Vagina (tissue), 2 donors: ENCODE measurements at regions not wholly inside any gene's neighbourhood (a gene's known extent, or its start where the extent isn't known, plus 50 kb on each side); places are given as distances from the start of the nearest gene placed in this dataset.

ENCODE experiments used
- DNase-seq, 2 donors: peaks; one replicate each; pipeline ENCODE4 v3.0.0-alpha.2; 2017; ENCODE audit errors: extremely low spot score in 2 of 2
- H3K27ac ChIP-seq: fragments of 200-600 bp; sonication (generic); one replicate; pipeline ENCODE4 v1.5.1; 2019
- H3K27me3 ChIP-seq: fragments of 200-600 bp; sonication (generic); one replicate; pipeline ENCODE4 v1.5.1; 2019
- H3K36me3 ChIP-seq, 2 donors: fragments of 200-600 bp; sonication (generic); one replicate each; pipeline ENCODE4 v1.5.1; 2017 to 2019
- H3K4me1 ChIP-seq: fragments of 200-600 bp; sonication (generic); one replicate; pipeline ENCODE4 v1.5.1; 2019
- H3K4me3 ChIP-seq, 2 donors: fragments of 200-600 bp; sonication (generic); 1 replicate in 1 of 2; 2 replicates in 1 of 2; pipeline ENCODE4 v1.5.1; 2016 to 2019
- H3K9me3 ChIP-seq: fragments of 200-600 bp; sonication (generic); one replicate; pipeline ENCODE4 v1.5.1; 2019
- POLR2A ChIP-seq, 2 donors: fragments of 450-650 bp; IDR thresholded peaks; one replicate each; pipeline ENCODE4 v1.6.1; 2017; ENCODE audit warnings: antibody characterized with exemption in 2 of 2, mild to moderate bottlenecking in 2 of 2, moderate library complexity in 2 of 2
- POLR2AphosphoS5 ChIP-seq, 2 donors: sonication (generic); formaldehyde crosslinking; IDR thresholded peaks; one replicate each; pipeline ENCODE4 v1.9.0; 2017; ENCODE audit warnings: antibody characterized with exemption in 2 of 2, mild to moderate bottlenecking in 2 of 2, low read depth in 1 of 2; ENCODE audit not compliant: insufficient read depth in 1 of 2
- intact Hi-C: fragments of 100-400 bp; cut with DNase I; formaldehyde crosslinking; loops from one replicate; pipeline ENCODE4 v1.15.1; 2023
- TF ChIP-seq, protein P1 (sequence below), 3 experiments: fragments of 450-650 bp in 2 of 3; fragments of 200-600 bp in 1 of 3; sonication (generic) in 1 of 3; IDR thresholded peaks; one replicate each; pipeline ENCODE4 v1.5.1; 2017 to 2019; ENCODE audit warnings: antibody characterized with exemption in 3 of 3, mild to moderate bottlenecking in 2 of 3, moderate library complexity in 2 of 3

- no peak for DNase-seq
- Histone ChIP-seq H3K27ac (no peak overlapping the region), H3K4me3 (no peak overlapping the region), H3K27me3 (no peaks in the 10 kb centered on the region), H3K9me3 (no peaks in the 10 kb centered on the region), H3K4me1 (no peaks in the 10 kb centered on the region), H3K36me3 (no peaks in the 10 kb centered on the region)
- no peak for TF ChIP-seq POLR2A (IDR thresholded peaks at IDR 0.05)
- no peak for TF ChIP-seq POLR2AphosphoS5 (IDR thresholded peaks at IDR 0.05; ENCODE audit: insufficient read depth in 1 of 2, low read depth in 1 of 2)
- TF ChIP-seq, protein P1, sequence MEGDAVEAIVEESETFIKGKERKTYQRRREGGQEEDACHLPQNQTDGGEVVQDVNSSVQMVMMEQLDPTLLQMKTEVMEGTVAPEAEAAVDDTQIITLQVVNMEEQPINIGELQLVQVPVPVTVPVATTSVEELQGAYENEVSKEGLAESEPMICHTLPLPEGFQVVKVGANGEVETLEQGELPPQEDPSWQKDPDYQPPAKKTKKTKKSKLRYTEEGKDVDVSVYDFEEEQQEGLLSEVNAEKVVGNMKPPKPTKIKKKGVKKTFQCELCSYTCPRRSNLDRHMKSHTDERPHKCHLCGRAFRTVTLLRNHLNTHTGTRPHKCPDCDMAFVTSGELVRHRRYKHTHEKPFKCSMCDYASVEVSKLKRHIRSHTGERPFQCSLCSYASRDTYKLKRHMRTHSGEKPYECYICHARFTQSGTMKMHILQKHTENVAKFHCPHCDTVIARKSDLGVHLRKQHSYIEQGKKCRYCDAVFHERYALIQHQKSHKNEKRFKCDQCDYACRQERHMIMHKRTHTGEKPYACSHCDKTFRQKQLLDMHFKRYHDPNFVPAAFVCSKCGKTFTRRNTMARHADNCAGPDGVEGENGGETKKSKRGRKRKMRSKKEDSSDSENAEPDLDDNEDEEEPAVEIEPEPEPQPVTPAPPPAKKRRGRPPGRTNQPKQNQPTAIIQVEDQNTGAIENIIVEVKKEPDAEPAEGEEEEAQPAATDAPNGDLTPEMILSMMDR (IDR thresholded peaks at IDR 0.05): no peak
- intact Hi-C loops: no loop called here
These were observed 299.7 kb downstream of the ATP23 start for GRCh38 chr12:58241099-58241498.

- TF ChIP-seq POLR2AphosphoS5 (IDR thresholded peaks at IDR 0.05; ENCODE audit: insufficient read depth in 1 of 2, low read depth in 1 of 2) (no peak), POLR2A (IDR thresholded peaks at IDR 0.05) (no peak)
- TF ChIP-seq, protein P1 (IDR thresholded peaks at IDR 0.05): no peak
- DNase-seq: no peak
- intact Hi-C loops: no loop called here
- H3K36me3 ChIP-seq: no peaks in the 10 kb centered on the region
- H3K27me3 ChIP-seq: no peaks in the 10 kb centered on the region
- H3K4me1 ChIP-seq: no peaks in the 10 kb centered on the region
- H3K9me3 ChIP-seq: no peaks in the 10 kb centered on the region
- no peak overlapping the region for H3K27ac ChIP-seq
- H3K4me3 ChIP-seq: no peak overlapping the region
These were observed 301.6 kb downstream of the ATP23 start for GRCh38 chr12:58242796-58243630.

DNA sequence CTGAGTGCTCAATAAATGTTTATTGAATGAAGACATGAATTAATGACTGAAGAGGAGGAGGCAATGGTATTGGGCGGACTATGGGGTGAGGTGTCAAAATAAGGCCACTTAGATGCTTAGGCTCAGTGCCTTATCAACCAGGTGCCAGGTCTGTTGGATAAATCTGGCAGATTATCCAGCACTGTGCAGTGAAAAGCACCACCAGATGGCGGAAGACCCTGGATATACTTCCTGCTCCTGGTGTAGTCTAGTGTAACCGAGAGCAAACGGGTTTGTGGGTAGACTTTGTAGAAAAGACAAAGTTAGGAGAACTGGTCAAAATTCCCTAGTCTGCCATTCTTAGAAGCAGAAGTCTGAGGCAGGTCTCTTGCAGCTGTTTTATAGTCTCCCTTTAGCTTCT, 306.3 kb downstream of the ATP23 start:
- no peaks in the 10 kb centered on the region for H3K4me1 ChIP-seq
- no peak overlapping the region for H3K27ac ChIP-seq
- no peaks in the 10 kb centered on the region for H3K27me3 ChIP-seq
- H3K4me3 ChIP-seq: no peak overlapping the region
- intact Hi-C loops: no loop called here
- TF ChIP-seq POLR2A (IDR thresholded peaks at IDR 0.05) (no peak), POLR2AphosphoS5 (IDR thresholded peaks at IDR 0.05; ENCODE audit: insufficient read depth in 1 of 2, low read depth in 1 of 2) (no peak)
- TF ChIP-seq, protein P1 (IDR thresholded peaks at IDR 0.05): no peak
- DNase-seq: no peak
- H3K9me3 ChIP-seq: no peaks in the 10 kb centered on the region
- no peaks in the 10 kb centered on the region for H3K36me3 ChIP-seq

GRCh38 chr12:58248599-58248998, 307.2 kb downstream of the ATP23 start:
- intact Hi-C loops: no loop called here
- Histone ChIP-seq H3K27ac (no peak overlapping the region), H3K27me3 (no peaks in the 10 kb centered on the region), H3K9me3 (no peaks in the 10 kb centered on the region), H3K36me3 (no peaks in the 10 kb centered on the region), H3K4me3 (no peak overlapping the region), H3K4me1 (no peaks in the 10 kb centered on the region)
- DNase-seq: no peak
- TF ChIP-seq, protein P1 (IDR thresholded peaks at IDR 0.05): no peak
- TF ChIP-seq POLR2AphosphoS5 (IDR thresholded peaks at IDR 0.05; ENCODE audit: insufficient read depth in 1 of 2, low read depth in 1 of 2) (no peak), POLR2A (IDR thresholded peaks at IDR 0.05) (no peak)

DNA sequence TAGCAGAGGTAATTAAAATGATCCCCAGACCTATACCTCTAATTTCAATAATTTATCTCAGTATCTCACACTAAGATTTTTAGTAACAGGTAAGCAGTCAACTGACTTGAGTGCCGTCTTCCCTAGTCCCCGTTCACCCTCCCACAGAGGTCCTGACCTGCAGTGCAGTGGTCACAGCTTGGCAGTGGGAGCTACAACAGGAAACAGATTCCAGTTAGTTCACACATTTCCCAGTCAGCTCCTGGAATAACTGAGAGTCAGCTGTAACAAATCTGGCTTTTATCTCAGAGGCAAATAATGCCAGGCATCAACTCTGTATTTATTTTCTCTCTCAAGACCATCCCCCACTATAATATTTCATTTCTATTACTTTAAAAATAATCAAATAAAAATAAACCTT, 308.2 kb downstream of the ATP23 start:
- no peak overlapping the region for H3K27ac ChIP-seq
- H3K9me3 ChIP-seq: no peaks in the 10 kb centered on the region
- H3K4me3 ChIP-seq: no peak overlapping the region
- H3K4me1 ChIP-seq: no peaks in the 10 kb centered on the region
- no peak for DNase-seq
- intact Hi-C loops: no loop called here
- H3K27me3 ChIP-seq: no peaks in the 10 kb centered on the region
- no peaks in the 10 kb centered on the region for H3K36me3 ChIP-seq
- TF ChIP-seq POLR2AphosphoS5 (IDR thresholded peaks at IDR 0.05; ENCODE audit: insufficient read depth in 1 of 2, low read depth in 1 of 2): no peak
- TF ChIP-seq POLR2A (IDR thresholded peaks at IDR 0.05): no peak
- TF ChIP-seq, protein P1 (IDR thresholded peaks at IDR 0.05): no peak
